GM18870 (cell line): ENCODE measurements at regions not wholly inside any gene's neighbourhood (a gene's known extent, or its start where the extent isn't known, plus 50 kb on each side); places are given as distances from the start of the nearest gene placed in this dataset.

ENCODE experiments used
- ATAC-seq: cut with Tn5 transposase; IDR thresholded peaks from one replicate; pipeline ENCODE4 v1.9.1; 2021; ENCODE audit warnings: moderate library complexity; ENCODE audit not compliant: unreplicated experiment

GRCh38 chr9:113781381-113781780 is 94.7 kb upstream of the ZNF618 start:
- no peak for ATAC-seq

- ATAC-seq = no peak
Observed at GRCh38 chr9:113781896-113782295, 94.2 kb upstream of the ZNF618 start.

GRCh38 chr9:113783475-113783874 is 92.6 kb upstream of the ZNF618 start:
- no peak for ATAC-seq

- ATAC-seq = no peak
Observed at GRCh38 chr9:113785334-113785733, 90.8 kb upstream of the ZNF618 start.

- ATAC-seq = no peak
Observed at GRCh38 chr9:113786071-113786470, 90.0 kb upstream of the ZNF618 start.

GRCh38 chr9:113787871-113788270 is 88.2 kb upstream of the ZNF618 start:
- no peak for ATAC-seq

GRCh38 chr9:113788616-113789330 is 87.3 kb upstream of the ZNF618 start:
- no peak for ATAC-seq

GRCh38 chr9:113790093-113790492 is 86.0 kb upstream of the ZNF618 start:
- no peak for ATAC-seq

GRCh38 chr9:113793558-113793957 is 82.6 kb upstream of the ZNF618 start:
- ATAC-seq = no peak

- ATAC-seq = no peak
Observed at GRCh38 chr9:113794721-113795120, 81.4 kb upstream of the ZNF618 start.

- no peak for ATAC-seq
Observed at GRCh38 chr9:113795811-113796392, 80.2 kb upstream of the ZNF618 start.

- ATAC-seq = no peak
Observed at GRCh38 chr9:113796646-113797426, 79.3 kb upstream of the ZNF618 start.

- no peak for ATAC-seq
Observed at GRCh38 chr9:113798062-113799030, 77.8 kb upstream of the ZNF618 start.

GRCh38 chr9:113800276-113800675 is 75.8 kb upstream of the ZNF618 start:
- no peak for ATAC-seq

- ATAC-seq = no peak
Observed at GRCh38 chr9:113803811-113804589, 72.1 kb upstream of the ZNF618 start.

GRCh38 chr9:113805486-113806132 is 70.5 kb upstream of the ZNF618 start:
- no peak for ATAC-seq

- ATAC-seq = no peak
Observed at GRCh38 chr9:113807173-113808061, 68.7 kb upstream of the ZNF618 start.
